Mesenchymal stem cell (in vitro differentiated cells and primary cell): ENCODE measurements at regions not wholly inside any gene's neighbourhood (a gene's known extent, or its start where the extent isn't known, plus 50 kb on each side); places are given as distances from the start of the nearest gene placed in this dataset.

Experiments used
- DNase-seq: peaks from one replicate; pipeline ENCODE4 v3.0.0-alpha.2; 2013
- H2AFZ ChIP-seq: one replicate; pipeline ENCODE4 v1.6.1; 2013; ENCODE audit warnings: low read depth, mild to moderate bottlenecking, control low read depth, inconsistent platforms, low read length, moderate library complexity
- H2AK5ac ChIP-seq: 2 replicates; pipeline ENCODE4 v1.6.1; 2013; ENCODE audit warnings: low read length, moderate library complexity, mild to moderate bottlenecking, inconsistent platforms; ENCODE audit not compliant: severe bottlenecking
- H2BK120ac ChIP-seq: one replicate; pipeline ENCODE4 v1.6.1; 2013; ENCODE audit warnings: low read depth, mild to moderate bottlenecking, inconsistent platforms, low read length, moderate library complexity
- H2BK12ac ChIP-seq, 2 experiments: one replicate each; pipeline ENCODE4 v1.6.1; 2013; ENCODE audit warnings: inconsistent platforms in 2 of 2, low read length in 2 of 2, mild to moderate bottlenecking in 2 of 2, moderate library complexity in 2 of 2, control low read depth in 1 of 2
- H2BK15ac ChIP-seq: one replicate; pipeline ENCODE4 v1.6.1; 2013; ENCODE audit warnings: mild to moderate bottlenecking, low read depth, inconsistent platforms; ENCODE audit not compliant: poor library complexity, severe bottlenecking
- H2BK5ac ChIP-seq: 2 replicates; pipeline ENCODE4 v1.6.1; 2013; ENCODE audit warnings: low read depth, mild to moderate bottlenecking, low read length, control low read depth, inconsistent platforms; ENCODE audit not compliant: poor library complexity, severe bottlenecking
- H3K14ac ChIP-seq, 2 experiments: one replicate each; pipeline ENCODE4 v1.6.1; 2013; ENCODE audit warnings: inconsistent platforms in 2 of 2, low read length in 2 of 2, control low read depth in 1 of 2, mild to moderate bottlenecking in 1 of 2, moderate library complexity in 1 of 2
- H3K18ac ChIP-seq, 2 experiments: one replicate each; pipeline ENCODE4 v1.6.1; 2013; ENCODE audit warnings: inconsistent platforms in 2 of 2, low read length in 2 of 2, control low read depth in 1 of 2, low read depth in 1 of 2, mild to moderate bottlenecking in 1 of 2
- H3K23ac ChIP-seq, 2 experiments: one replicate each; pipeline ENCODE4 v1.6.1; 2013; ENCODE audit warnings: inconsistent platforms in 2 of 2, low read length in 2 of 2, mild to moderate bottlenecking in 2 of 2, moderate library complexity in 2 of 2, control low read depth in 1 of 2
- H3K27ac ChIP-seq: 2 replicates; pipeline ENCODE4 v1.5.1; 2013; ENCODE audit warnings: mild to moderate bottlenecking, moderate library complexity, low read length, control low read depth, inconsistent platforms; ENCODE audit not compliant: poor library complexity, severe bottlenecking
- H3K27me3 ChIP-seq, 2 experiments: 2 replicates each; pipeline versions ENCODE4 v1.6.1 to v1.7.0; 2013; ENCODE audit warnings: low read length in 2 of 2, mild to moderate bottlenecking in 2 of 2, moderate library complexity in 2 of 2, control low read depth in 1 of 2, inconsistent platforms in 1 of 2; ENCODE audit not compliant: control insufficient read depth in 1 of 2, insufficient read depth in 1 of 2
- H3K36me3 ChIP-seq, 2 experiments: 2 replicates each; pipeline versions ENCODE4 v1.6.1 to v1.7.0; 2013; ENCODE audit warnings: low read length in 2 of 2, control low read depth in 1 of 2, inconsistent platforms in 1 of 2, low read depth in 1 of 2, mild to moderate bottlenecking in 1 of 2; ENCODE audit not compliant: insufficient read depth in 2 of 2, control insufficient read depth in 1 of 2
- H3K4ac ChIP-seq, 2 experiments: one replicate each; pipeline ENCODE4 v1.6.1; 2013; ENCODE audit warnings: inconsistent platforms in 2 of 2, low read length in 2 of 2, mild to moderate bottlenecking in 2 of 2, moderate library complexity in 2 of 2, control low read depth in 1 of 2, low read depth in 1 of 2
- H3K4me1 ChIP-seq: 2 replicates; pipeline ENCODE4 v1.6.1; 2013; ENCODE audit warnings: low read depth, low read length, control low read depth; ENCODE audit not compliant: control insufficient read depth, insufficient read depth
- H3K4me2 ChIP-seq: 2 replicates; pipeline ENCODE4 v1.6.1; 2013; ENCODE audit warnings: low read length, mild to moderate bottlenecking, inconsistent platforms; ENCODE audit not compliant: poor library complexity, severe bottlenecking
- H3K4me3 ChIP-seq, 2 experiments: 2 replicates each; pipeline versions ENCODE4 v1.5.1 to v1.7.0; 2013; ENCODE audit warnings: low read length in 2 of 2, mild to moderate bottlenecking in 2 of 2, control low read depth in 1 of 2, low read depth in 1 of 2; ENCODE audit not compliant: insufficient read depth in 1 of 2
- H3K79me1 ChIP-seq: replicated peaks from 2 replicates; pipeline ENCODE4 v1.6.1; 2013; ENCODE audit warnings: mild to moderate bottlenecking, control low read depth, low read length, inconsistent platforms; ENCODE audit not compliant: poor library complexity, severe bottlenecking
- H3K9ac ChIP-seq: 2 replicates; pipeline ENCODE4 v1.7.0; 2013; ENCODE audit warnings: mild to moderate bottlenecking, low read length, moderate library complexity
- H3K9me3 ChIP-seq: 2 replicates; pipeline ENCODE4 v1.7.0; 2013; ENCODE audit warnings: mild to moderate bottlenecking, low read length; ENCODE audit not compliant: control insufficient read depth
- H4K8ac ChIP-seq: one replicate; pipeline ENCODE4 v1.6.1; 2013; ENCODE audit warnings: inconsistent platforms, mild to moderate bottlenecking, low read length, moderate library complexity
- H4K91ac ChIP-seq: one replicate; pipeline ENCODE4 v1.6.1; 2013; ENCODE audit warnings: mild to moderate bottlenecking, low read length, inconsistent platforms
- WGBS: methylation state at CpG from one replicate; pipeline ENCODE4 v1.1.7; 2013; ENCODE audit warnings: mixed read lengths; 5-methylcytosine and 5-hydroxymethylcytosine counted together

DNA sequence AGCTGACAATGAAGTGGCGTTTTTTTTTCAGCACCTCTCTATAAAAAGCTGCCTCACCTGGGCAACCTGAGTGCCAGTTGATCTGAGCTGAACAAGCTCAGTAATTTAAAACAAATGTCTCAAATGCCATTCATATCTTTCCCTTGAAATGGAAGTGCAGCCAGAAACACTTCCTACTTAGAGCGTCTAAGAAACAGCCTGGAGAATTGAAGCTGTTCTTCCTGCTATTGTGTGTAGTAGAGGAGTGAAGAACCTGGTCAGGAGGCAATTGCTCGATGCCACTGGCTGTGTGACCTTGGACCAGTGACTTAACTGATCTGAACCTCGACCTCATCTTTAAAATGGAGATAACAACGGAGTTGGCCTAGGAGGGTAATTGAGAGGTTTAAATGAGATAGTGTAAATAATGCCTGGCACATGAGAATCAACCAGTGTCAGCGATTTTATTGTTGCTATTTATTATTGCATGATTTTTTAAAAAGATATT is 95.4 kb upstream of the FOXQ1 start:
- no peak overlapping the region for H4K91ac ChIP-seq
- no peaks in the 10 kb centered on the region for H3K36me3 ChIP-seq
- H3K27me3 ChIP-seq = no peaks in the 10 kb centered on the region
- no peak overlapping the region for H3K4me2 ChIP-seq
- WGBS = 55% methylated on average over 5 of the region's 6 CpGs
- no peaks in the 10 kb centered on the region for H3K79me1 ChIP-seq
- no peaks in the 10 kb centered on the region for H3K4me1 ChIP-seq
- H2BK15ac ChIP-seq = no peak overlapping the region
- no peak overlapping the region for H2BK120ac ChIP-seq
- no peak overlapping the region for H3K27ac ChIP-seq
- H4K8ac ChIP-seq = no peak overlapping the region
- H3K4ac ChIP-seq = no peak overlapping the region
- no peak overlapping the region for H3K23ac ChIP-seq
- no peak for DNase-seq
- no peaks in the 10 kb centered on the region for H3K9me3 ChIP-seq
- no peak overlapping the region for H2BK12ac ChIP-seq
- no peak overlapping the region for H3K4me3 ChIP-seq
- H3K9ac ChIP-seq = no peak overlapping the region
- H2AK5ac ChIP-seq = no peak overlapping the region
- H3K18ac ChIP-seq = no peak overlapping the region
- no peak overlapping the region for H3K14ac ChIP-seq
- H2BK5ac ChIP-seq = no peak overlapping the region
- H2AFZ ChIP-seq = no peak overlapping the region

DNA sequence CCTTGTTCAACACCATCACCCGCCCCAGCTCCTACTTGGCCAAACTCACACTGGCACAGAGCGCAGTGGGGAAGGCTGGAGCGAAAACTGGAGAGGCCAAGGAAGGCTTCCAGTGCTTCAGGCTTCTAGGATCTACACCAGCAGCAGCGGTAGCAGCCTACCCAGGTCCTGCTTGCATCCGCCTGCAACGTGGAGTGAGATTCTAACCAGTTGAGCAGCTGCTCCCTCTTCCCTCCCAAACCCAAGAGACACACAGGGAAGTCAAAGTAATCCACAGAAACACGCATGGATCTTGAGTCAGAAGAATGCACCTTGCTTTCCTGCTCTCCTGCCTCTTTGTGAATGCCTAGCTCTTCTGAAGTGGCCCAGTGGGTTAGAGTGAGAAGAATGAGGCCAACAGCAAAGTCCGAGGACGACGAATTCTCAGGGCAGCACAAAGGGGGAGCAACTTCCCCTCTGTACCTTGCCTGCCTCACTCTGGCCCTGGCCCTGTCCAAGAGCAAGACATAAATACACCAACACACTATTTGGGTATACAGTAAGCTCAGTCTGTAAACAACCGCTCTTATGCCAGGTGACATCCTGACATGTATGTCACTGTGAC is 95.9 kb upstream of the FOXQ1 start:
- Histone ChIP-seq H3K9ac (no peak overlapping the region), H3K4me1 (no peaks in the 10 kb centered on the region), H2AK5ac (no peak overlapping the region), H2BK120ac (no peak overlapping the region), H2BK5ac (no peak overlapping the region), H3K9me3 (no peaks in the 10 kb centered on the region), H3K4ac (no peak overlapping the region), H3K18ac (no peak overlapping the region), H3K23ac (no peak overlapping the region), H4K91ac (no peak overlapping the region), H2BK12ac (no peak overlapping the region), H3K27ac (no peak overlapping the region), H4K8ac (no peak overlapping the region), H3K27me3 (no peaks in the 10 kb centered on the region), H3K4me2 (no peak overlapping the region), H3K14ac (no peak overlapping the region), H3K4me3 (no peak overlapping the region), H2BK15ac (no peak overlapping the region), H3K79me1 (no peaks in the 10 kb centered on the region), H3K36me3 (no peaks in the 10 kb centered on the region), H2AFZ (no peak overlapping the region)
- no peak for DNase-seq
- 85% methylated on average over 11 of the region's 11 CpGs for WGBS

DNA sequence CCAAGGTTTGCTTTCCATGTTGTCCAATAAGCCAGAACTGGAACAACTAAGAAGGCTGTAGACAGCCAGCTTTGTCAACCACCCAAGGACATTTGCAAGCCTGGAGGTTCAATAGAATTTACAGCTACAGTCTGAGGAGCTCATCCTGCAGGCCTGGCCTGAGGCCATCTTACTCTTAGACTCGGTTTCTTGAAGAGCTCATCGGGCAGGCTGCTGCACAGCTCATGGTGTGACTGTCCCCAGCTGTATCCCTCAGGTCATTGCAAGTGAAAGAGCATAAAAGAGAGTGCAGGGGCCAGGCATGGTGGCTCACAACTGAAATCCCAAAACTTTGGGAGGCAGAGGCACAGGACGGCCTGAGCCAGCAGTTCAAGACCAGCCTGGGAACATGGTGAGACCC is 96.9 kb upstream of the FOXQ1 start:
- no peak overlapping the region for H2BK5ac ChIP-seq
- no peak overlapping the region for H4K8ac ChIP-seq
- H3K9ac ChIP-seq = no peak overlapping the region
- H3K4me3 ChIP-seq = no peak overlapping the region
- no peak overlapping the region for H2BK12ac ChIP-seq
- H4K91ac ChIP-seq = no peak overlapping the region
- no peak overlapping the region for H3K4ac ChIP-seq
- no peak overlapping the region for H2BK120ac ChIP-seq
- H3K18ac ChIP-seq = no peak overlapping the region
- H3K4me1 ChIP-seq = no peaks in the 10 kb centered on the region
- H2BK15ac ChIP-seq = no peak overlapping the region
- no peak overlapping the region for H2AK5ac ChIP-seq
- no peak overlapping the region for H3K27ac ChIP-seq
- no peak overlapping the region for H3K14ac ChIP-seq
- H3K9me3 ChIP-seq = no peaks in the 10 kb centered on the region
- no peak overlapping the region for H2AFZ ChIP-seq
- H3K36me3 ChIP-seq = no peaks in the 10 kb centered on the region
- H3K27me3 ChIP-seq = no peaks in the 10 kb centered on the region
- no peak overlapping the region for H3K4me2 ChIP-seq
- DNase-seq = no peak
- H3K23ac ChIP-seq = no peak overlapping the region
- 87% methylated on average over 3 of the region's 3 CpGs for WGBS
- H3K79me1 ChIP-seq = no peaks in the 10 kb centered on the region

DNA sequence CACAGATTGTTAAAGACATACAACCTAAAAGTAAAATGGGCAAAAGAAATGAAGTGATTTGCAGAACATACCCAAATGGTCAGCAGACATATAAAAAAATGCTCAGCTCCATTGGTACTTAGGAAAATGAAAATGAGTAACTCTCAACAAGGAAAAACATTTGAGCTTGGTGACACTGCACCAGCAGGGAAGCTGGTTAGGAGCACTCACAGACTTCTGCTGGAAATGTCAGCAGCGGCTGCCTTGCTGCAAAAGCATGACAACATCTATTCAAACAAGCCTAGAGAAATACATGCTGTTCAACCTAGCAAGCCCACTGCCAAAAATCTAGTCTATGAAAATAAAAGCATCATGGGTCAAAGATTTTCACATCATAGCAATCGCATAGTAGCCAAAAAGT is 99.0 kb upstream of the FOXQ1 start:
- H2BK15ac ChIP-seq = no peak overlapping the region
- no peak overlapping the region for H3K14ac ChIP-seq
- no peak overlapping the region for H4K8ac ChIP-seq
- no peak for DNase-seq
- no peak overlapping the region for H3K18ac ChIP-seq
- H2AK5ac ChIP-seq = no peak overlapping the region
- H2AFZ ChIP-seq = no peak overlapping the region
- no peaks in the 10 kb centered on the region for H3K36me3 ChIP-seq
- no peak overlapping the region for H2BK120ac ChIP-seq
- no peaks in the 10 kb centered on the region for H3K4me1 ChIP-seq
- WGBS = 56% methylated on average over 1 of the region's 2 CpGs
- no peak overlapping the region for H3K9ac ChIP-seq
- no peak overlapping the region for H3K4ac ChIP-seq
- H3K4me3 ChIP-seq = no peak overlapping the region
- H3K27ac ChIP-seq = no peak overlapping the region
- H2BK12ac ChIP-seq = no peak overlapping the region
- H3K23ac ChIP-seq = no peak overlapping the region
- H3K79me1 ChIP-seq = no peaks in the 10 kb centered on the region
- no peak overlapping the region for H3K4me2 ChIP-seq
- H3K9me3 ChIP-seq = no peaks in the 10 kb centered on the region
- no peaks in the 10 kb centered on the region for H3K27me3 ChIP-seq
- no peak overlapping the region for H2BK5ac ChIP-seq
- no peak overlapping the region for H4K91ac ChIP-seq
